Lung (tissue), 11 donors: ENCODE measurements at regions not wholly inside any gene's neighbourhood (a gene's known extent, or its start where the extent isn't known, plus 50 kb on each side); places are given as distances from the start of the nearest gene placed in this dataset.

Experiments used
- ATAC-seq: fragments of 200-7000 bp; cut with Tn5 transposase; one replicate; pipeline ENCODE4 v1.9.1; 2020; ENCODE audit warnings: moderate number of reproducible peaks; ENCODE audit not compliant: insufficient read depth, low FRiP score
- DNase-seq, 3 donors: peaks; one replicate each; pipeline ENCODE4 v3.0.0-alpha.2; 2013 to 2017
- H3K27ac ChIP-seq, 2 donors: one replicate each; pipeline ENCODE4 v1.5.1; 2013; ENCODE audit warnings: mild to moderate bottlenecking in 2 of 2, moderate library complexity in 2 of 2, control low read depth in 1 of 2, inconsistent platforms in 1 of 2, low read depth in 1 of 2, low read length in 1 of 2
- H3K27me3 ChIP-seq, 3 donors: one replicate each; pipeline ENCODE4 v1.5.1; 2013; ENCODE audit warnings: low read length in 2 of 3; ENCODE audit not compliant: control insufficient read depth in 3 of 3, insufficient read depth in 3 of 3
- H3K36me3 ChIP-seq, 4 donors: one replicate each; pipeline ENCODE4 v1.5.1; 2013; ENCODE audit warnings: low read length in 4 of 4, mild to moderate bottlenecking in 1 of 4, moderate library complexity in 1 of 4; ENCODE audit not compliant: control insufficient read depth in 4 of 4, insufficient read depth in 4 of 4
- H3K4me1 ChIP-seq, 5 donors: one replicate each; pipeline ENCODE4 v1.5.1; 2013; ENCODE audit warnings: low read length in 5 of 5, mild to moderate bottlenecking in 2 of 5, moderate library complexity in 1 of 5; ENCODE audit not compliant: control insufficient read depth in 5 of 5, insufficient read depth in 5 of 5
- H3K4me3 ChIP-seq: one replicate; pipeline ENCODE4 v1.5.1; 2013; ENCODE audit warnings: mild to moderate bottlenecking, control low read depth, moderate library complexity
- H3K9ac ChIP-seq, 2 donors: one replicate each; pipeline ENCODE4 v1.5.1; 2013; ENCODE audit warnings: low read length in 2 of 2, control low read depth in 1 of 2; ENCODE audit not compliant: insufficient read depth in 1 of 2
- H3K9me3 ChIP-seq, 4 donors: one replicate each; pipeline ENCODE4 v1.5.1; 2013; ENCODE audit warnings: low read length in 3 of 4, mild to moderate bottlenecking in 1 of 4, moderate library complexity in 1 of 4; ENCODE audit not compliant: control insufficient read depth in 4 of 4, insufficient read depth in 3 of 4
- WGBS, 2 donors: extraction: QIAGEN DNeasy Blood & Tissue Kit; methylation state at CpG; one replicate each; pipeline ENCODE4 v1.1.7; 2013; 5-methylcytosine and 5-hydroxymethylcytosine counted together
- TF ChIP-seq, protein P1 (sequence below): IDR thresholded peaks from 2 replicates; pipeline ENCODE4 v1.5.1; 2012; ENCODE audit warnings: mild to moderate bottlenecking; ENCODE audit errors: control extremely low read depth, extremely low read depth
- donor health status: control.
- donor health status: control.
- donor health status: Bipolar disorder and iron deficiency.
- donor health status: healthy.
- donor health status: DM: yes; HTN: yes; CAD: no.

DNA sequence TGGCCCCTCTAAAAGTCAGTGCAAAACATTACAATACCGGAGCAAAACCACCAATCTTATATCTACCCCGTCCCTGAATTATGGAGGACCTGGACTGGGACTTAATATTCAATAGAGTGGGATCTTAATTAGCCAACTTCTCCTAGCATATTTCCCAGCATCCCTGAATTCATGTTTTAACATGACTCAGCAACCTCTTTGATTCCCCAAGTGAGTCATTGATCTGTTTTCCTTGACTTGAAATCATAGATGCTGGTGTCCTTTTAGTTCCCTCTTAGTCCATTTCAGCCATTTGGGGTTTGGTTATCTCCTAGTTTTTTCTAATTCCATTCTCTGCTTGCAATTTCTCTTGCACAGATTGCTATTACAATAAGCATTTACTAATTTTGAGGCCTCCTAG, 677.7 kb upstream of the CELF4 start:
- Histone ChIP-seq H3K9me3 (no peaks in the 10 kb centered on the region), H3K9ac (no peak overlapping the region), H3K27ac (no peak overlapping the region), H3K4me3 (no peak overlapping the region), H3K36me3 (no peaks in the 10 kb centered on the region), H3K27me3 (no peaks in the 10 kb centered on the region), H3K4me1 (peaks cover 0 to 14% (median 2%) of the 10 kb centered on the region in 5 donors)
- ATAC-seq (no peak), DNase-seq (no peak)
- 91 to 95% methylated on average over 2 of the region's 2 CpGs for WGBS, 2 donors
- TF ChIP-seq, protein P1, sequence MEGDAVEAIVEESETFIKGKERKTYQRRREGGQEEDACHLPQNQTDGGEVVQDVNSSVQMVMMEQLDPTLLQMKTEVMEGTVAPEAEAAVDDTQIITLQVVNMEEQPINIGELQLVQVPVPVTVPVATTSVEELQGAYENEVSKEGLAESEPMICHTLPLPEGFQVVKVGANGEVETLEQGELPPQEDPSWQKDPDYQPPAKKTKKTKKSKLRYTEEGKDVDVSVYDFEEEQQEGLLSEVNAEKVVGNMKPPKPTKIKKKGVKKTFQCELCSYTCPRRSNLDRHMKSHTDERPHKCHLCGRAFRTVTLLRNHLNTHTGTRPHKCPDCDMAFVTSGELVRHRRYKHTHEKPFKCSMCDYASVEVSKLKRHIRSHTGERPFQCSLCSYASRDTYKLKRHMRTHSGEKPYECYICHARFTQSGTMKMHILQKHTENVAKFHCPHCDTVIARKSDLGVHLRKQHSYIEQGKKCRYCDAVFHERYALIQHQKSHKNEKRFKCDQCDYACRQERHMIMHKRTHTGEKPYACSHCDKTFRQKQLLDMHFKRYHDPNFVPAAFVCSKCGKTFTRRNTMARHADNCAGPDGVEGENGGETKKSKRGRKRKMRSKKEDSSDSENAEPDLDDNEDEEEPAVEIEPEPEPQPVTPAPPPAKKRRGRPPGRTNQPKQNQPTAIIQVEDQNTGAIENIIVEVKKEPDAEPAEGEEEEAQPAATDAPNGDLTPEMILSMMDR = no peak

DNA sequence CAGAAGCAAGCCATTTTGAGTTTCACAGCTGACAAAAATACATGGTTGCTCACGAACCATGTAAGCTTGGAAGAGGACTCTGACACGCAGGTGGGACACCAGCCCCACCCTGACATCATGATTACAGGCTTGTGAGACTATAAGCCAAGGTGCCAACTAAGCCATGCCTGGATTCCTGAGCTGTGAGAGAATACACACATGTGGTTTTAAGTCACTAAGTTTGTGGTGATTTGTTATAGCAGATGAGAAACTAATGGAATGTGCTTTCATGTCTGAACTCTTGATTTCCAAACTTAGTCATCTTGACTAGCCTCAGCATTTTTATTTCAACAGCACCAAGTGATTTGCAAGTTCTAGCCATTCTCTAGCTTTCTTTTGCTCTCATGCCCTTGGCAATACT, 676.1 kb upstream of the CELF4 start:
- no peaks in the 10 kb centered on the region for H3K27me3 ChIP-seq
- 91% methylated on average over 2 of the region's 2 CpGs for WGBS, 2 donors
- H3K9me3 ChIP-seq = no peaks in the 10 kb centered on the region
- DNase-seq (no peak), ATAC-seq (no peak)
- no peak overlapping the region for H3K9ac ChIP-seq
- TF ChIP-seq, protein P1 = no peak
- peaks cover 0 to 14% (median 2%) of the 10 kb centered on the region in 5 donors for H3K4me1 ChIP-seq
- no peak overlapping the region for H3K4me3 ChIP-seq
- H3K27ac ChIP-seq = no peak overlapping the region
- H3K36me3 ChIP-seq = no peaks in the 10 kb centered on the region

DNA sequence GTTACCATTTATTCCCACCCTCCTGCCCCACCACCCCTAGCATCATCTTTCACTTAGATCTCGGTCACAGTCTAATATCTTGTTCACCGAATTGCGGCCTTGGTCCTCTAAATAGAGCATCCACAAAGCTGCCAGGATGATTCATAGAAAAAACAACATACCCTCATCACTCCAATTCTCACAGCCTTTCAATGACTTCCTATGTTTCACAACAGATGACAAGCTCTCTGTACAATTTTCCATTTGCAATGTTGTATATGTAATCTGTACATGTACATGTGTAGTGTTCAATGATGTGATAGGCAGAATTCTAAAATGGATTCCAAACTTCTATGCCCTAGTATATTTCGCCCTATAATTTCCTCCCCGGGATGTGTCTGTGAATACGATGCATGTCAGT, 675.6 kb upstream of the CELF4 start:
- 92 to 96% methylated on average over 6 of the region's 6 CpGs for WGBS, 2 donors
- ATAC-seq = no peak

More for the DNA sequence above, 675.6 kb upstream of the CELF4 start:
- Histone ChIP-seq H3K36me3 (no peaks in the 10 kb centered on the region), H3K9ac (no peak overlapping the region), H3K4me1 (peaks cover 0 to 14% (median 2%) of the 10 kb centered on the region in 5 donors), H3K27me3 (no peaks in the 10 kb centered on the region), H3K9me3 (no peaks in the 10 kb centered on the region), H3K27ac (no peak overlapping the region), H3K4me3 (no peak overlapping the region)
- DNase-seq = no peak
- TF ChIP-seq, protein P1 = no peak
